ENCODE measurements at regions not wholly inside any gene's neighbourhood (a gene's known extent, or its start where the extent isn't known, plus 50 kb on each side); places are given as distances from the start of the nearest gene placed in this dataset.

- Histone ChIP-seq H4K5ac (ENCODE audit: insufficient read length, low read depth, low read length) (no peak overlapping the region), H4K20me1 (replicated peaks in 1 of 2; ENCODE audit: control insufficient read depth in 1 of 2, insufficient read depth in 2 of 2, low read length in 2 of 2) (no peaks in the 10 kb centered on the region), H3K4me2 (ENCODE audit: insufficient read depth in 1 of 2, low read depth in 2 of 2, low read length in 2 of 2) (no peak overlapping the region), H2BK12ac (ENCODE audit: low read depth, low read length) (no peak overlapping the region), H3K14ac (ENCODE audit: insufficient read length) (no peak overlapping the region), H3K9me3 (ENCODE audit: insufficient read depth in 2 of 2, low read depth in 1 of 2, low read length in 1 of 2) (no peaks in the 10 kb centered on the region), H2BK15ac (ENCODE audit: low read length) (no peak overlapping the region), H3K79me2 (ENCODE audit: control insufficient read depth in 1 of 2, insufficient read depth in 2 of 2, low read length in 2 of 2) (no peaks in the 10 kb centered on the region), H2BK120ac (replicated peaks; ENCODE audit: low read depth, low read length) (no peak overlapping the region), H3K27ac (ENCODE audit: low read depth, low read length) (no peak overlapping the region), H3K4me3 (ENCODE audit: extremely low read depth in 1 of 4, insufficient read depth in 2 of 4, low read depth in 3 of 4, low read length in 4 of 4) (no peak overlapping the region), H4K91ac (replicated peaks; ENCODE audit: insufficient read length, low read length) (no peak overlapping the region), H2BK5ac (ENCODE audit: low read depth, low read length) (no peak overlapping the region), H3K4me1 (replicated peaks in 1 of 4; ENCODE audit: control insufficient read depth in 3 of 4, insufficient read depth in 4 of 4, low read length in 3 of 4) (no peaks in the 10 kb centered on the region), H2AFZ (ENCODE audit: low read length) (no peak overlapping the region), H2BK20ac (ENCODE audit: low read length) (no peak overlapping the region), H3K56ac (replicated peaks; ENCODE audit: insufficient read length, low read depth, low read length) (no peak overlapping the region), H3K79me1 (ENCODE audit: low read depth, low read length) (no peaks in the 10 kb centered on the region), H3K36me3 (ENCODE audit: control insufficient read depth in 2 of 4, insufficient read depth in 4 of 4, low read length in 3 of 4) (no peaks in the 10 kb centered on the region), H3K4ac (replicated peaks; ENCODE audit: insufficient read length, low read depth, low read length) (no peak overlapping the region), H3K23me2 (ENCODE audit: low read depth, low read length) (no peaks in the 10 kb centered on the region), H2AK5ac (ENCODE audit: low read depth, low read length) (no peak overlapping the region), H3K9ac (replicated peaks in 1 of 4; ENCODE audit: extremely low read depth in 1 of 4, low read depth in 3 of 4, low read length in 3 of 4) (no peak overlapping the region), H3K27me3 (replicated peaks in 1 of 4; ENCODE audit: control insufficient read depth in 3 of 4, extremely low read depth in 1 of 4, insufficient read depth in 3 of 4, low read length in 3 of 4) (no peaks in the 10 kb centered on the region), H3K18ac (ENCODE audit: extremely low read depth, low read length) (no peak overlapping the region), H3K23ac (ENCODE audit: insufficient read length) (no peak overlapping the region), H4K8ac (ENCODE audit: extremely low read depth, insufficient read depth, low read length) (no peak overlapping the region)
- ChIA-PET POLR2A (ENCODE audit: partially characterized antibody) (no interaction called here), CTCF (ENCODE audit: partially characterized antibody) (interaction anchor here (0.7 kb wide), 1 partner anchor 1575 kb away, joined by 3 read pairs; no protein-coding TSS in a partner anchor)
- DNase-seq (ENCODE audit: low read depth in 1 of 2, low spot score in 2 of 2) (no peak), FAIRE-seq (no peak)
- 98% methylated on average over 2 of the region's 2 CpGs; no CpG with 5 or more reads in 1 of the 2 experiments for WGBS, 2 experiments (ENCODE audit: extremely low coverage in 1 of 2, insufficient coverage in 1 of 2, insufficient read length in 1 of 2, insufficient replicate concordance in 2 of 2, low coverage in 1 of 2, low lambda C conversion rate in 2 of 2, missing lambda C conversion rate in 1 of 2)
- TF ChIP-seq GTF2F1 (IDR thresholded peaks at IDR 0.05; ENCODE audit: borderline replicate concordance, low read depth, low read length): no peak
- TF ChIP-seq KDM5A (IDR thresholded peaks at IDR 0.05; ENCODE audit: low read length): no peak
- no peak for TF ChIP-seq KDM1A (IDR thresholded peaks at IDR 0.05; ENCODE audit: borderline replicate concordance, low read length)
- no peak for TF ChIP-seq CTCF (IDR thresholded peaks at IDR 0.05; ENCODE audit: control extremely low read depth in 1 of 3, insufficient read depth in 1 of 3, low read depth in 1 of 3, low read length in 3 of 3)
- TF ChIP-seq RAD21 (IDR thresholded peaks at IDR 0.05 in 1 of 2, conservative IDR thresholded peaks at IDR 0.05 in 1 of 2; ENCODE audit: low read depth in 2 of 2, low read length in 2 of 2): no peak
- no peak for TF ChIP-seq YY1 (IDR thresholded peaks at IDR 0.05; ENCODE audit: low read depth, low read length)
- TF ChIP-seq CTBP2 (IDR thresholded peaks at IDR 0.05; ENCODE audit: borderline replicate concordance, insufficient read depth, insufficient read length, low read length): no peak
- no peak for TF ChIP-seq SIRT6 (IDR thresholded peaks at IDR 0.05; ENCODE audit: low read length)
- no peak for TF ChIP-seq CHD2 (IDR thresholded peaks at IDR 0.05; ENCODE audit: low read length)
- no peak for TF ChIP-seq TAF1 (IDR thresholded peaks at IDR 0.05; ENCODE audit: low read depth, low read length)
- no peak for TF ChIP-seq EGR1 (IDR thresholded peaks at IDR 0.05; ENCODE audit: borderline replicate concordance, low read depth, low read length)
- no peak for TF ChIP-seq JUND (IDR thresholded peaks at IDR 0.05; ENCODE audit: low read length)
- TF ChIP-seq POLR2AphosphoS5 (IDR thresholded peaks at IDR 0.05; ENCODE audit: low read depth, low read length): no peak
These were observed 362.2 kb upstream of the BTBD3 start for GRCh38 chr20:11555510-11555909.

Measured in H1 (cell line).